Subcutaneous abdominal adipose tissue (tissue), 5 donors: ENCODE measurements at regions not wholly inside any gene's neighbourhood (a gene's known extent, or its start where the extent isn't known, plus 50 kb on each side); places are given as distances from the start of the nearest gene placed in this dataset.

Experiments used
- H3K27ac ChIP-seq: one replicate; pipeline ENCODE4 v1.7.0; 2013; ENCODE audit warnings: low read depth, mild to moderate bottlenecking, inconsistent platforms, low read length, moderate library complexity
- H3K27me3 ChIP-seq, 5 donors: one replicate each; pipeline ENCODE4 v1.7.0; 2013; ENCODE audit warnings: low read length in 5 of 5, inconsistent platforms in 1 of 5; ENCODE audit not compliant: control insufficient read depth in 5 of 5, insufficient read depth in 4 of 5
- H3K36me3 ChIP-seq, 5 donors: one replicate each; pipeline ENCODE4 v1.7.0; 2013; ENCODE audit warnings: low read length in 5 of 5; ENCODE audit not compliant: control insufficient read depth in 5 of 5, insufficient read depth in 5 of 5
- H3K4me1 ChIP-seq, 5 donors: one replicate each; pipeline ENCODE4 v1.7.0; 2013; ENCODE audit warnings: low read length in 5 of 5, mild to moderate bottlenecking in 3 of 5, moderate library complexity in 1 of 5; ENCODE audit not compliant: control insufficient read depth in 5 of 5, insufficient read depth in 5 of 5
- H3K4me3 ChIP-seq, 5 donors: one replicate each; pipeline ENCODE4 v1.7.0; 2013; ENCODE audit warnings: low read length in 5 of 5, low read depth in 1 of 5
- H3K9ac ChIP-seq, 5 donors: one replicate each; pipeline ENCODE4 v1.7.0; 2013; ENCODE audit warnings: low read length in 5 of 5, mild to moderate bottlenecking in 4 of 5, moderate library complexity in 3 of 5
- H3K9me3 ChIP-seq, 5 donors: one replicate each; pipeline ENCODE4 v1.7.0; 2013; ENCODE audit warnings: low read length in 5 of 5; ENCODE audit not compliant: control insufficient read depth in 5 of 5
- donor health status: healthy.
- donor health status: healthy.
- donor health status: healthy.
- donor health status: healthy.
- donor health status: healthy.

DNA sequence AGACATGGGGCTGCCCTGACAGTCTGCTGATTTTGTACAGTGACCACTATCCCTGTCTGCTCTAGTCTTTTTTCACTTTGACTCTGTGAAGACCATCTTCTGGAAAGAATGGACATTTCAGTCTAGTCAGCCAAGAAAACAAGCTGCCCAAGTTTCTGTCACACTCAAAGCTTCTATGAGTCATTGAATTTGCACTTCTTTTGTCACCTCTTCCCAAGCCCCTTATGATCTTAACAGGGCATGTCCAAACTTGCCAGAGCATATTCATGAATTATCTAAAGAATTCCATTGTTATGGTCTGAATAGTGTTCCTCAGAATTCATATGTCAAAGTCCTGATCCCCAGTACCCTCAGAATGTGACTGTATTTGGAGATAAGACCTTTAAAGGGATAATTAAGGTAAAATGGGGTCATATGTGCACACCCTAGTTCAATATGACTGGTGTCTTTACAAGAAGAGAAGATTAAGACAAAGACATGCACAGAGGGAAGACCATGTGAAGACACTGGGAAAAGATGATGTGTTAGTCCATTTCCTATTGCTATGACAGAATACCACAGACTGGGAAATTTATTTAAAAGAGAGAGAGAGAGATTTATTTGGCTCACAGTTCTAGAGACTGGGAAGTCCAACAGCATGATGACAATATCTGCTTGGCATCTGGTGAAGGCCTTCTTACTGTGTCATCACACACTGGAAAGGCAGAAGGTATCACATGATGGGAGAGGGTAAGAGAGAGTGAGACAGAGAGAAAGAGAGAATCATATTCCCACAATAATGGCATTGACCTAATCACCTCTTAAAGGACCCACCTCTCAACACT lies 242.6 kb downstream of the BTG1 start:
- Histone ChIP-seq H3K9ac (no peak overlapping the region), H3K4me1 (no peaks in the 10 kb centered on the region), H3K36me3 (no peaks in the 10 kb centered on the region), H3K27me3 (no peaks in the 10 kb centered on the region), H3K9me3 (peaks cover 0 to 7% (median 0%) of the 10 kb centered on the region in 5 donors), H3K27ac (no peak overlapping the region), H3K4me3 (no peak overlapping the region)

DNA sequence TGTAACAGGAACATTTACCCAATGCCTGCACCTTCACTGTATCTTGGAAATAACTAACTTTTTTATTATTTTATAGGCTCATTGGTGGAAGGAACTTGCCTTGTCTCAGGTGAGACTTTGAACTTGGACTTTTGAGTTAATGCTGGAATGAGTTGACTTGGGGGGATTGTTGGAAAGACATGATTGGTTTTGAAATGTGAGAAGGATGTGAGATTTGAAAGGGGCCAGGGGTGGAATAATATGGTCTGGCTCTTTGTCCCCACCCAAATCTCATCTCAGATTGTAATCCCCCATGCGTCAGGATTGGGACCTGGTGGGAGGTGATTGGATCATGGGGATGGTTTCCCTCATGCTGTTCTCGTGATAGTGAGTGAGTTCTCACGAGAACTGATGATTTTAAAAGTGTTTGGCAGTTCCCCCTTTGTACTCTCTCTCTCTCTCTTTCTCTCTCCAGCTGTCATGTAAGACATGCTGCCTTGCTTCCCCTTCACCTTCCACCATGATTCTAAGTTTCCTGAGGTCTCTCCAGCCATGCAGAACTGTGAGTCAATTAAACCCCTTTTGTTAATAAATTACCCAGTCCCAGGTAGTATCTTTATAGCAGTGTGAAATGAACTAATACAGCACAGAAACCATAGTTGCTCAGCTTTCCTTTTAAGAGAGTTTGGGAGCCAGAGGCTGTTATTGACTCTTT lies 244.1 kb downstream of the BTG1 start:
- peaks cover 0 to 7% (median 0%) of the 10 kb centered on the region in 5 donors for H3K9me3 ChIP-seq
- H3K9ac ChIP-seq = no peak overlapping the region
- no peaks in the 10 kb centered on the region for H3K27me3 ChIP-seq
- no peak overlapping the region for H3K27ac ChIP-seq
- no peak overlapping the region for H3K4me3 ChIP-seq
- H3K36me3 ChIP-seq = no peaks in the 10 kb centered on the region
- peaks cover 0 to 7% (median 6%) of the 10 kb centered on the region in 5 donors for H3K4me1 ChIP-seq

DNA sequence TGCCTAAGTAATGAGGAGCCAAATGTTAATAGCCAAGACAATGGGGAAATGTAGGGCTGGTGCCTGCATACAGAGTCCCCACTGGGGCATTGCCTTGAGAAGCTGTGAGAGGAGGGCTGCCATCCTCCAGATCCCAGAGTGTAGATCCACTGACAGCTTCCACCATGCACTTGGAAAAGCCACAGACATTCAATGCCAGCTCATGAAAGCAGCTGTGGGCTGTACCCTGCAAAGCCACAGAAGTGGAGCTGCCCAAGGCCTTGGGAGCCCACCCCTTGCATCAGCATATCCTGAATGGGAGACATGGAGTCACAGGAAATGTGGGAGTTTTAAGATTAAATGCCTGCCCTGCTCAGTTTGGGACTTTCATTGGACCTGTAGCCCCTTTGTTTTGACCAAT lies 244.7 kb downstream of the BTG1 start:
- H3K27ac ChIP-seq = no peak overlapping the region
- no peak overlapping the region for H3K9ac ChIP-seq
- no peak overlapping the region for H3K4me3 ChIP-seq
- H3K27me3 ChIP-seq = no peaks in the 10 kb centered on the region
- peaks cover 0 to 7% (median 0%) of the 10 kb centered on the region in 5 donors for H3K9me3 ChIP-seq
- H3K36me3 ChIP-seq = no peaks in the 10 kb centered on the region
- peaks cover 3 to 12% (median 11%) of the 10 kb centered on the region in 5 donors for H3K4me1 ChIP-seq

DNA sequence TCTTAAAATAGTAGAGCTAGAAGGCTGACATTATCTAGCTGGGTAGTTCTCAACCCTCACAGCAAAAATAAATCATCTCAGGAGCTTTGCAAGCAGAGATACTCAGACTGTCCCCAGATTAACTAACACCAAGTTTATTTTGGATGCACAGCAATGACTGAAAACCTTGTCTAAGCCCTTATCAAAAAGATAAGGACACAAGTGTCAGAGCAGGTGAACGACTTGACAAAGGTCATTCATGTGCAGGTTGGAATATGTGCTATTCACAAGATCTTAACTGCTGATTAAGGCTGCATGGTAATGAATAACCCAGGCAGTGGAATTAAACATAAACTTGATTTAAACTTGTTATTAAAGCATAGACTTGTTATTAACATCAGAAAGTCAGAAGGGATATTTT lies 246.6 kb downstream of the BTG1 start:
- Histone ChIP-seq H3K27ac (no peak overlapping the region), H3K36me3 (no peaks in the 10 kb centered on the region), H3K9me3 (peaks cover 0 to 7% (median 0%) of the 10 kb centered on the region in 5 donors), H3K4me3 (no peak overlapping the region), H3K9ac (no peak overlapping the region), H3K4me1 (peaks cover 3 to 12% (median 11%) of the 10 kb centered on the region in 5 donors), H3K27me3 (no peaks in the 10 kb centered on the region)

DNA sequence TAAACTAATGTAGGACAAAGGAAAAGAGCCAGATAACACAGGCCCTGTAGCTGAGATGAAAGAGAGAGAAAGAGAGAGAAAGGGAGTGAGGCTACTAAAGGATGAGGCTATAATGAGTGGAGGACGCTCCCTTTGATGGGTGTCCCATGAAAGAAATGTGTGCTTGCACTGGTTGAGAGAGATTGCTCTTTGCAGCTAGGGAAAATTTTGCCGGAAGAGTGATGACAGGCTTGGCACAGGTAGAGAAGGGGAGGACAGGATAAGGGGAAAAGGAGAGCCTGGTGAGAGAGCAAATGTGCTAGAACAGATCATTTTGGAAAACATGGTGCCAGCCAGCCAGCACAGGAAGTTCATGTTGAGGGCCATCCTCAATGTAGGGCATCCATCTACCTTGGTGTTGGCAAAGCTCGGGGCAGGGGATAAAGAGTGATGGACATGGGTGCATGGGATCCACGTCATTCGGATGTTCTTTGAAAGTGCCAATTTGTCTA lies 248.6 kb downstream of the BTG1 start:
- Histone ChIP-seq H3K27me3 (no peaks in the 10 kb centered on the region), H3K27ac (no peak overlapping the region), H3K4me3 (no peak overlapping the region), H3K9me3 (no peaks in the 10 kb centered on the region), H3K4me1 (peaks cover 3 to 25% (median 11%) of the 10 kb centered on the region in 5 donors), H3K36me3 (no peaks in the 10 kb centered on the region), H3K9ac (no peak overlapping the region)

DNA sequence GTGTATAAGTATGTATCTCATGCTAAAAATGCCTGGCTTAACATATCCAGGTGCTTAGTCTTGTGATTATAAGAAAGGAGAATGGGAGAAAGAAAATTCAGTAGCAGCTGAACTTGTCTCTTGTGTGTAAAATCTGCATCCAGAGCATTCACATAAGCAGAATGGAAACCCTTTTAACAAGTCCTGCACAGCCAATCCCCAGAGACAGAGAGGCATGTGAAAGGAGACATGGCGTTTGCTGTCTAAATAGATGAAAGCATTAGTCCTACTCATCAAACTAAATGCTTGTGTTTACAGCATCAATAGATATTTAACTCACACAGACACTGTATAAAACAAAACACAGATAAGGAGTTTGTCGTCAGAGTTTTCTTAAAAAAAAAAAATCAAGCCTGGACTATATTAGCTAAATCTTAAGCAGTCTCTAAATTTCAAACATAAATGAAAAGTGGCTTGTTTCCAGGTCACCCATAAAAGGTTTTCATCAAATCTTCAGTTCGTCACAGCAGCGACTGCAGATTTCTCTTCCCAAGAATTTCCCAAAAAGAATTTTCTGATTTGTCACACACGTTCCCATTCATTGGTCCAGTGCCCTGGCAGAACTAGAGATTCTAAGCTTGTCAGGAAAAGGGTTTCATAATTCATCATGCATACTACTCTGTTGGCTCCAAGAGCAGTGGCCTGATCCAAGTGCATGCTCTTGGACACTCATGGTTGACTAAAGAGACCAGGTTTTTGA lies 249.2 kb downstream of the BTG1 start:
- H3K4me3 ChIP-seq = no peak overlapping the region
- H3K4me1 ChIP-seq = peaks cover 3 to 25% (median 11%) of the 10 kb centered on the region in 5 donors
- H3K36me3 ChIP-seq = no peaks in the 10 kb centered on the region
- H3K9me3 ChIP-seq = no peaks in the 10 kb centered on the region
- H3K27me3 ChIP-seq = no peaks in the 10 kb centered on the region
- H3K27ac ChIP-seq = peak overlapping the region; percentile 8
- no peak overlapping the region for H3K9ac ChIP-seq

DNA sequence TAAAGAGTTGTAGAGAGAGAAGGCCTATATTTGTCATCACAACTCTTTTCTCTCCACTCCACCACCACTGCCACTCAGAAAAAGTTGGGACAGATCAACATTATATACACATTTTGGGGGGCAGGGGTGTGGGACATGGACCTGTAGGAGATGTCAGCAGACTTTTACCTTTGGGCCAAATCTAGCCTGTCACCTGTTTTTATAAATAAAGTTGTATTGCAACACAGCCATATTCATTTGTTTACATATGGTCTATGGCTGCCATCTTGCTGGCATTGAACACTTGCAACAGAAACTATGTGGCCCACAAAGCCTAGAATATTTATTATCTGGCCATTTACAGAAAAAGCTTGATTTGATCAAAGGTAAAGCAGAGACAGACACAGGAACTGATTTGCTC lies 250.7 kb downstream of the BTG1 start:
- H3K9me3 ChIP-seq = no peaks in the 10 kb centered on the region
- H3K9ac ChIP-seq = no peak overlapping the region
- no peaks in the 10 kb centered on the region for H3K27me3 ChIP-seq
- no peak overlapping the region for H3K27ac ChIP-seq
- peaks cover 3 to 25% (median 11%) of the 10 kb centered on the region in 5 donors for H3K4me1 ChIP-seq
- H3K36me3 ChIP-seq = no peaks in the 10 kb centered on the region
- no peak overlapping the region for H3K4me3 ChIP-seq

DNA sequence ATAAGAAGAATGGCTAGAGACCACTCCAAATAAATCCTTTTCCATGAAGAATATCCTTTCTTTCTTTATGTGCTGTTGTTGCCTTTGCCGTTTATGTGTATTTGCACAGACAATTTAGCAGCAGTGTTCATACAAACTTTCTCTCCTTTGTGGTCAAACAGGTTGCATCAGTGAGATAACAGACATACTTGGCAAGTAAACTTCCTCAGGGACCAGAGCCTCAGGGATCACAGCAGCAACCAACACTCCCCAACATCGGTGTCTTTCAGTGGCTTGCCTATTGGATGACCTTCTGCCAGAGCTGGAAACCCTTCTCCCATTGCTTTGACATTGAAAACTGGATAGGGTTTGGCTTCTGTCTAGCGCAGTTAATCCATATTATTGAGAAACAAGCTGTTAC lies 252.2 kb downstream of the BTG1 start:
- no peaks in the 10 kb centered on the region for H3K36me3 ChIP-seq
- H3K27ac ChIP-seq = no peak overlapping the region
- H3K9ac ChIP-seq = no peak overlapping the region
- H3K27me3 ChIP-seq = no peaks in the 10 kb centered on the region
- H3K4me1 ChIP-seq = peaks cover 3 to 25% (median 11%) of the 10 kb centered on the region in 5 donors
- H3K9me3 ChIP-seq = no peaks in the 10 kb centered on the region
- peak overlapping the region in 1 of 5 donors; percentile 25 for H3K4me3 ChIP-seq

DNA sequence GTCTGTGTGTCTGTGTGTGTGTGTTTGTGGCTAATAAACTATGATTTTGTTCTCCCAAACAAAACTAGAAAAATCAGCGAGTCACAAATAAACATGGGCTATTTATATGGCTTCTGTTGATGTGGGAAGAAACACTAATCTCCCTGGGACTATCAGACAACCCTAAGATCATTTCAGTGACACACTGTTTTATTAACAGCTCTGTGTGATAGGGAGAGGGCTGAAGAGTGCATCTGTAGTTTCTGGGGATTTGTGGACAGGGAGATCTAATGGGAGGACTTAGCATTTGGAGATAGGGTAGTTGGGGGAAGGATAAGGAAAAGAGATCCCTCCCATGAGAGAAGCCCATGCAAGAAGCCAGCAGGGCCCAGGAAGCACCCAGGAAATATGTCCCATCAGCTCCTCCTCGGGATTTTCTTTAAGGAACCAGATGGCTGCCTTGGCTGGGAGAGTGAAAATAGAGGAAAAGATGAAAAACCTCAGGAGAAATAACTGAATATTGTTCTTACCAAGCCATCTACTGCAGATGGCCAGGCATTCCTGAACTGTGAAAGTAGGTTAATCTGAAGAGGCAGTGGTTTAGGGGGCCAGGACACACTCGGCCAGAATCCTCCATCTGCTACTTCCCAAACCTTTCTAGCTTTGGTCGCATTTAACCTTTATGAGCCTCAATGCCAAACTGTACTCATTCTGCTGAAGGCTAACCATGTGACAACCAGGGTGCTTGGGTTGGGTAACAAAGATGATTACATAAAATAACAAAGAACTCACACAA lies 253.4 kb downstream of the BTG1 start:
- no peak overlapping the region for H3K9ac ChIP-seq
- no peak overlapping the region for H3K27ac ChIP-seq
- no peaks in the 10 kb centered on the region for H3K9me3 ChIP-seq
- H3K36me3 ChIP-seq = no peaks in the 10 kb centered on the region
- H3K4me3 ChIP-seq = no peak overlapping the region
- H3K4me1 ChIP-seq = peaks cover 3 to 25% (median 11%) of the 10 kb centered on the region in 5 donors
- H3K27me3 ChIP-seq = no peaks in the 10 kb centered on the region
